ENCODE measurements at regions not wholly inside any gene's neighbourhood (a gene's known extent, or its start where the extent isn't known, plus 50 kb on each side); places are given as distances from the start of the nearest gene placed in this dataset.

- no peak for DNase-seq (ENCODE audit: low read depth in 2 of 2)
Measured at GRCh38 chr12:82174383-82174782, 183.8 kb downstream of the CCDC59 start.

GRCh38 chr12:82149045-82149444 is 209.1 kb downstream of the CCDC59 start:
- DNase-seq (ENCODE audit: low read depth in 2 of 2), result no peak

DNA sequence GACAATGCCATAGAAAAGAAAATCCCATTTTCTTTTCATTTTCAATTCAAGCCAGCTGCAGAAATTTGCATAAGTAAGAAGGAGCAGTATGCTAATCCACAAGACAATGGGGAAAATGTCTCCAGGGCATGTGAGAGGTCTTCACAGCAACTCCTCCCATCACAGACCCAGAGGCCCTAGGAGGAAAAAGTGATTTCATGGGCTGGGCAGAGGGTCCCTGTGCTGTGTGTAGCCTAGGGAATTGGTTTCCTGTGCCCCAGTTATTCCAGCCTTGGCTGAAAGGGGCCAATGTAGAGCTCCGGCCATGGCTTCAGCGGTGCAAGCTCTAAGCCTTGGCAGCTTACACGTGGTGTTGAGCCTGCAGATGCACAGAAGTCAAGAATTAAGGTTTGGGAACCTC is 211.4 kb downstream of the CCDC59 start:
- DNase-seq (ENCODE audit: low read depth in 2 of 2), result no peak

GRCh38 chr12:82144505-82144904 is 213.7 kb downstream of the CCDC59 start:
- DNase-seq (ENCODE audit: low read depth in 2 of 2), result no peak

- DNase-seq (ENCODE audit: low read depth in 2 of 2), result no peak
Measured at GRCh38 chr12:82132390-82132789, 225.8 kb downstream of the CCDC59 start.

- no peak for DNase-seq (ENCODE audit: low read depth in 2 of 2)
Measured at GRCh38 chr12:82130762-82131161, 227.4 kb downstream of the CCDC59 start.

- no peak for DNase-seq (ENCODE audit: low read depth in 2 of 2)
Measured at GRCh38 chr12:82124711-82125380, 233.3 kb downstream of the CCDC59 start.

GRCh38 chr12:82121545-82121944 is 236.6 kb downstream of the CCDC59 start:
- DNase-seq (ENCODE audit: low read depth in 2 of 2), result no peak

- DNase-seq (ENCODE audit: low read depth in 2 of 2), result no peak
Measured at GRCh38 chr12:82120901-82121300, 237.3 kb downstream of the CCDC59 start.

DNA sequence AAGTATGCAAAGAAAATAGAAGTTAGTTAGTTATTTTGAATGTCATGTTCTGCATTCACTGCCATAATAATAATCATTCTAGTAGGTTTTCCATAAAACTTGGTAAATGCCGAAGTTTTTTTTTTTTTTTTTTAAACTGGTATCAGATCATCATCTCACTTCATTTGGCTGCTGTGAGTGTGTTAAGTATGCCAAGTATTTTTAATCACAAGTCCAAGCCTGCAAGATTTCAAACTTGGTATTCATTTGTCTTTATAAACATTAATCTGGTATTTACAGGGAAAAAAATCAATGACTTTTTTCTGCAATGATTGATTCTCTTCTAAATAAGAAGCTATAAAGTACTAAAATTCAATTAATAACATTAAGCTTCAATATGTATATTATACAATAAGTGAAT is 248.9 kb downstream of the CCDC59 start:
- DNase-seq (ENCODE audit: low read depth in 2 of 2), result no peak

GRCh38 chr12:82108615-82109014 is 249.6 kb downstream of the CCDC59 start:
- DNase-seq (ENCODE audit: low read depth in 2 of 2), result no peak

GRCh38 chr12:82099216-82099615 is 259.0 kb downstream of the CCDC59 start:
- DNase-seq (ENCODE audit: low read depth in 2 of 2), result no peak

DNA sequence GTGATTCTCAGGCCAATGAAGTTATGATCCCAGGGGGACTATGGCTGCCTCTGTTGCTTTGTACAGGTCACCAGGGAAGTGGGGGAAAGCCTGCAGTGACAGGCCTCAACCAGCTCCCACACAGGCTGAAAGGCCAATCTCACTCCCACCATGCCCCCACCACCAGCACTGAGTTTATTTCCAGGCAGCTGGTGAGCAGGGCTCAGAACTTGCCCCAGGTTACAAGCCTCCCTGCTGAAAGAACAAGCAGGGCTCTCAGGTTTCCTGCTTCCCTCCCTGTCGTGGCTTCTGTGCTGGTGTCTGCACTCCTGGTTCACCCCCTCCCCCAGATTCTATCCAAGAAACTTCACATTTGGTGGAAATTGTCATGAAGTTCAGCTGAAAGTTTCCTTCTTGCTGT is 260.3 kb downstream of the CCDC59 start:
- DNase-seq (ENCODE audit: low read depth in 2 of 2), result no peak

- no peak for DNase-seq (ENCODE audit: low read depth in 2 of 2)
Measured at GRCh38 chr12:82097438-82097837, 260.7 kb downstream of the CCDC59 start.

DNA sequence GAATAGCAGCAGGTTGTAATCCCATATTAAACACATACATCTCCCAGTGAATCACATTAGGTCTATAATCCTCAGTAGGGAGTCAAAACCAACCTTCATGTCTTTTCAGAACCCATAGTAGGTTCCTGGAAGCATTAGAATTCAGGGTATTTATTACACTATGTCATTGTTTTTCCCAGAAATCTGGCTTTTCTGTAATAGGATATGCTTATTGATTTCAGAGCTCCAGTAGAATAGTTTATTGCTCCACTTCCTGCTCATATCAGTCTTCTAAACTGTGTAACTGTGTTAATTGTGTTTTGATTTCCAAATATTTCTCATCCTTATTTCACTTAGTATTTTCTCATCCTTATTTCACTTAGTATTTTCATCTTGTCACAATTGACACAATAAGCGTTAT is 268.0 kb downstream of the CCDC59 start:
- DNase-seq (ENCODE audit: low read depth in 2 of 2), result no peak

GRCh38 chr12:82089369-82090121 is 268.6 kb downstream of the CCDC59 start:
- no peak for DNase-seq (ENCODE audit: low read depth in 2 of 2)

DNA sequence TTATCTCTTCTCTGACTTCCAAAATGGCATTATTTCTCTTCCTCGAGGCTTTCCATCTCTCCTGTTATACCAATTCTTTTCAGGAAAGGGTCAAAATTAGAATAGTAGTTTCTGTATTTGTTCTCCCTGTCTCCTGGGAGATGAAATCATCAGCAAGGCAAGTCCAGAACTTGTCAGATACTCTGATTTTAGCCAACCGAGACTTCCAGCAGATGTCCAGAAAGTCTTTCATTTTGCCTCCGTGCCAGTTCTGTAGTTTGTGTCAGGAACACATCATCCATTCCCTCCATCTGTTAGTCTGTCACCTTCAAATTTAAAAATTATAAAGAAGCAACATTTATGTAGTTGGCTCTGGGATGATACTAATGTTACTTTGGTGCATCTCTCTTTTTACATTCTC is 275.7 kb downstream of the CCDC59 start:
- DNase-seq (ENCODE audit: low read depth in 2 of 2), result no peak

- no peak for DNase-seq (ENCODE audit: low read depth in 2 of 2)
Measured at GRCh38 chr12:82069931-82070514, 288.2 kb downstream of the CCDC59 start.

DNA sequence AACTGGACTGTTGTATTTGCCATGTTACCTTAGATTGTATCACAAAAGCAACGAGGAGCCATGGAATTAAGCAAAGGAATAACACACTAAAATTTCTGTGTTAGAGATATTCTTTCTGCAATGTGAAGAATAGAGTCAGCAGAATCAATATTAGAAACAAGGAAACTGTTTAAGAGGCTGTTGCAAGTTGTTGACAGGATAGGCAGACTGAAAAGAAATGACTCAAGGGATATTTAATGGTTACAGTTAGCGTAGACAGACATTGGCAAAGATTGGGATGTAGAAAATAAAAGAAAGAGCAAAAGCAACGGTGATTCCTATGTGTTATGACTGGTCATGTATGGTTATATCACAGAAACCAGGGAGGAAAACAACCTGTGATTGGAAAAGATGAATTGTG is 299.0 kb upstream of the PPFIA2 start:
- DNase-seq (ENCODE audit: low read depth in 2 of 2), result no peak

- DNase-seq (ENCODE audit: low read depth in 2 of 2), result no peak
Measured at GRCh38 chr12:82057770-82058169, 298.6 kb upstream of the PPFIA2 start.

GRCh38 chr12:82055391-82055790 is 296.2 kb upstream of the PPFIA2 start:
- no peak for DNase-seq (ENCODE audit: low read depth in 2 of 2)

DNA sequence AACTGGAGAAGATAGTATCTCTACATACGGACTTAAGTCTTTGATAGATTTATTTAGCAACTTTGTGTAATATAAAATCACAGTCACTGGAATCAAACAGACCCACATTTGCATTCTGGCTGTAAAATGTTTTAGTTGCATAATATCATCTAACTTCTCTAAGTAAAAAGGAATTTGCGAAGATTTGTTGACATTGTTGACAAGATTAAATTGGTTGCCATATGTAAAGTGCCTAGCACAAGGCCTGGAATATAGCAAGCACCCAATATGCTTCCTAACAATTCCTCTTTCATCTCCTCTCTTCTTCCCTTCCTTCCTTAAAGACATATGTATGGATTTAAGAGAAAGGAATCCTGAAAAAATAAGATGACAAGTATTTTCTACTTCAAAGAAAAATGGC is 295.4 kb upstream of the PPFIA2 start:
- DNase-seq (ENCODE audit: low read depth in 2 of 2), result no peak

GRCh38 chr12:82047446-82047845 is 288.3 kb upstream of the PPFIA2 start:
- DNase-seq (ENCODE audit: low read depth in 2 of 2), result no peak

Data from stimulated activated CD8-positive, alpha-beta memory T cell treated with anti-CD3 and anti-CD28 coated beads, Interleukin-7, amount 100 ng/mL, for 1 hour (primary cell).